ENCODE measurements at regions not wholly inside any gene's neighbourhood (a gene's known extent, or its start where the extent isn't known, plus 50 kb on each side); places are given as distances from the start of the nearest gene placed in this dataset.

DNA sequence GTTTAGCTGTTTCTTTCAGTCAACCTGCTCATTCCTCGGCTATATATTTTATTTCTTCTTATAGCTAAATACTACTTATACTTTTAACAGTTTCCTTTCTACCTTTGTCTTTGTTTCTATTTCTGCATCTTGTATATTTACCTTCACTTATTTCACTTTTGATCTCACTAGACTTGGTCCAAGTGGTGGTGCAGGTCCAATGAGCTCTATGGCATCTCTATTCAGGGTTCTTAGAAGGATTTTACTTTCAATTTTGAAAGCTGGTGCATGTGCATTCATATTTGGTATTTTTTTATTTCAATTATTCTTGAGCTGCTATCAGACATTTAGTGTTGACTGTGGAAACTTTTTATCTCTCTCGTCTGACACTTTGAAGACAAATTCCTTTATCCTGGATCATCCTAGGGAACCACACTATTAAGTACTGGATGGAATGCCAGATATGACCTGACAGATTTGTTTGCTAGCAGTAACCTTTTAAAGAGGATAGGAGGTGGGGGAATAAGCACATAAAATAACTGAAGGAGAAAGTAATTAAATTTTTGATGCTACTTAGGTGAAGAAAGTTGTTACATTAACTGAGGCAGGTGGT, 123.1 kb upstream of the PJA2 start:
- TF ChIP-seq ZNF121 (tag by site-specific recombination; IDR thresholded peaks at IDR 0.05) (no peak), ZBTB7A (tag by site-specific recombination; IDR thresholded peaks at IDR 0.05; ENCODE audit: low read depth) (no peak), ZNF48 (tag by site-specific recombination; IDR thresholded peaks at IDR 0.05) (no peak), ZNF660 (tag by site-specific recombination; IDR thresholded peaks at IDR 0.05) (no peak), ZNF707 (tag by site-specific recombination; IDR thresholded peaks at IDR 0.05) (no peak), ZNF416 (tag by site-specific recombination; IDR thresholded peaks at IDR 0.05) (no peak), ZNF521 (tag by site-specific recombination; IDR thresholded peaks at IDR 0.05) (no peak), ZNF555 (tag by site-specific recombination; conservative IDR thresholded peaks at IDR 0.05) (no peak)
- TF ChIP-seq, protein P1, sequence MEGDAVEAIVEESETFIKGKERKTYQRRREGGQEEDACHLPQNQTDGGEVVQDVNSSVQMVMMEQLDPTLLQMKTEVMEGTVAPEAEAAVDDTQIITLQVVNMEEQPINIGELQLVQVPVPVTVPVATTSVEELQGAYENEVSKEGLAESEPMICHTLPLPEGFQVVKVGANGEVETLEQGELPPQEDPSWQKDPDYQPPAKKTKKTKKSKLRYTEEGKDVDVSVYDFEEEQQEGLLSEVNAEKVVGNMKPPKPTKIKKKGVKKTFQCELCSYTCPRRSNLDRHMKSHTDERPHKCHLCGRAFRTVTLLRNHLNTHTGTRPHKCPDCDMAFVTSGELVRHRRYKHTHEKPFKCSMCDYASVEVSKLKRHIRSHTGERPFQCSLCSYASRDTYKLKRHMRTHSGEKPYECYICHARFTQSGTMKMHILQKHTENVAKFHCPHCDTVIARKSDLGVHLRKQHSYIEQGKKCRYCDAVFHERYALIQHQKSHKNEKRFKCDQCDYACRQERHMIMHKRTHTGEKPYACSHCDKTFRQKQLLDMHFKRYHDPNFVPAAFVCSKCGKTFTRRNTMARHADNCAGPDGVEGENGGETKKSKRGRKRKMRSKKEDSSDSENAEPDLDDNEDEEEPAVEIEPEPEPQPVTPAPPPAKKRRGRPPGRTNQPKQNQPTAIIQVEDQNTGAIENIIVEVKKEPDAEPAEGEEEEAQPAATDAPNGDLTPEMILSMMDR (tag by site-specific recombination; IDR thresholded peaks at IDR 0.05), result no peak
- TF ChIP-seq, protein P2, sequence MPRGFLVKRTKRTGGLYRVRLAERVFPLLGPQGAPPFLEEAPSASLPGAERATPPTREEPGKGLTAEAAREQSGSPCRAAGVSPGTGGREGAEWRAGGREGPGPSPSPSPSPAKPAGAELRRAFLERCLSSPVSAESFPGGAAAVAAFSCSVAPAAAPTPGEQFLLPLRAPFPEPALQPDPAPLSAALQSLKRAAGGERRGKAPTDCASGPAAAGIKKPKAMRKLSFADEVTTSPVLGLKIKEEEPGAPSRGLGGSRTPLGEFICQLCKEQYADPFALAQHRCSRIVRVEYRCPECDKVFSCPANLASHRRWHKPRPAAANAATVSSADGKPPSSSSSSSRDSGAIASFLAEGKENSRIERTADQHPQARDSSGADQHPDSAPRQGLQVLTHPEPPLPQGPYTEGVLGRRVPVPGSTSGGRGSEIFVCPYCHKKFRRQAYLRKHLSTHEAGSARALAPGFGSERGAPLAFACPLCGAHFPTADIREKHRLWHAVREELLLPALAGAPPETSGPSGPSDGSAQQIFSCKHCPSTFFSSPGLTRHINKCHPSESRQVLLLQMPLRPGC (tag by site-specific recombination; IDR thresholded peaks at IDR 0.05), result no peak
